ENCODE measurements at regions not wholly inside any gene's neighbourhood (a gene's known extent, or its start where the extent isn't known, plus 50 kb on each side); places are given as distances from the start of the nearest gene placed in this dataset.

DNA sequence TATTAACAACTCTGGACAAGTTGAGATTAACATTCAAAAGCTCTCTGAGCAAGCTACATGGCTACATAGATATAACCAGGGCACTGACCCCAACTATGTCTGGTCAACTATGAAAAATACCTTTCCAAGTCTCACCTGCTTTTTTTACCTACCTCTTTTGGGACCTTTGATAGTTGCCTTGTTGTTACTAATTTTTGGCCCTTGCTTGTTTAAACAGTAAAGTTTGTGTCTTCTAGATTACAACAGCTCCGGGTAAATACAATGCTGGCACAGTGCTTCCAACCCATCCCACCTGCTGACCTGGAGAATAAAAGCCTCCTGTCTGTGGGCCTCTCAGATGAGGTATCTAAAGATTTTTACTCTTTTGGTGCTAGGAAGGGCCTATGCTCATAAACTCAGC is 1036.6 kb downstream of the NAALADL2 start (continued):
- TF ChIP-seq, protein P1, sequence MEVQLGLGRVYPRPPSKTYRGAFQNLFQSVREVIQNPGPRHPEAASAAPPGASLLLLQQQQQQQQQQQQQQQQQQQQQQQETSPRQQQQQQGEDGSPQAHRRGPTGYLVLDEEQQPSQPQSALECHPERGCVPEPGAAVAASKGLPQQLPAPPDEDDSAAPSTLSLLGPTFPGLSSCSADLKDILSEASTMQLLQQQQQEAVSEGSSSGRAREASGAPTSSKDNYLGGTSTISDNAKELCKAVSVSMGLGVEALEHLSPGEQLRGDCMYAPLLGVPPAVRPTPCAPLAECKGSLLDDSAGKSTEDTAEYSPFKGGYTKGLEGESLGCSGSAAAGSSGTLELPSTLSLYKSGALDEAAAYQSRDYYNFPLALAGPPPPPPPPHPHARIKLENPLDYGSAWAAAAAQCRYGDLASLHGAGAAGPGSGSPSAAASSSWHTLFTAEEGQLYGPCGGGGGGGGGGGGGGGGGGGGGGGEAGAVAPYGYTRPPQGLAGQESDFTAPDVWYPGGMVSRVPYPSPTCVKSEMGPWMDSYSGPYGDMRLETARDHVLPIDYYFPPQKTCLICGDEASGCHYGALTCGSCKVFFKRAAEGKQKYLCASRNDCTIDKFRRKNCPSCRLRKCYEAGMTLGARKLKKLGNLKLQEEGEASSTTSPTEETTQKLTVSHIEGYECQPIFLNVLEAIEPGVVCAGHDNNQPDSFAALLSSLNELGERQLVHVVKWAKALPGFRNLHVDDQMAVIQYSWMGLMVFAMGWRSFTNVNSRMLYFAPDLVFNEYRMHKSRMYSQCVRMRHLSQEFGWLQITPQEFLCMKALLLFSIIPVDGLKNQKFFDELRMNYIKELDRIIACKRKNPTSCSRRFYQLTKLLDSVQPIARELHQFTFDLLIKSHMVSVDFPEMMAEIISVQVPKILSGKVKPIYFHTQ (CRISPR knock-in tag; IDR thresholded peaks at IDR 0.05) = no peak
- TF ChIP-seq, protein P2, sequence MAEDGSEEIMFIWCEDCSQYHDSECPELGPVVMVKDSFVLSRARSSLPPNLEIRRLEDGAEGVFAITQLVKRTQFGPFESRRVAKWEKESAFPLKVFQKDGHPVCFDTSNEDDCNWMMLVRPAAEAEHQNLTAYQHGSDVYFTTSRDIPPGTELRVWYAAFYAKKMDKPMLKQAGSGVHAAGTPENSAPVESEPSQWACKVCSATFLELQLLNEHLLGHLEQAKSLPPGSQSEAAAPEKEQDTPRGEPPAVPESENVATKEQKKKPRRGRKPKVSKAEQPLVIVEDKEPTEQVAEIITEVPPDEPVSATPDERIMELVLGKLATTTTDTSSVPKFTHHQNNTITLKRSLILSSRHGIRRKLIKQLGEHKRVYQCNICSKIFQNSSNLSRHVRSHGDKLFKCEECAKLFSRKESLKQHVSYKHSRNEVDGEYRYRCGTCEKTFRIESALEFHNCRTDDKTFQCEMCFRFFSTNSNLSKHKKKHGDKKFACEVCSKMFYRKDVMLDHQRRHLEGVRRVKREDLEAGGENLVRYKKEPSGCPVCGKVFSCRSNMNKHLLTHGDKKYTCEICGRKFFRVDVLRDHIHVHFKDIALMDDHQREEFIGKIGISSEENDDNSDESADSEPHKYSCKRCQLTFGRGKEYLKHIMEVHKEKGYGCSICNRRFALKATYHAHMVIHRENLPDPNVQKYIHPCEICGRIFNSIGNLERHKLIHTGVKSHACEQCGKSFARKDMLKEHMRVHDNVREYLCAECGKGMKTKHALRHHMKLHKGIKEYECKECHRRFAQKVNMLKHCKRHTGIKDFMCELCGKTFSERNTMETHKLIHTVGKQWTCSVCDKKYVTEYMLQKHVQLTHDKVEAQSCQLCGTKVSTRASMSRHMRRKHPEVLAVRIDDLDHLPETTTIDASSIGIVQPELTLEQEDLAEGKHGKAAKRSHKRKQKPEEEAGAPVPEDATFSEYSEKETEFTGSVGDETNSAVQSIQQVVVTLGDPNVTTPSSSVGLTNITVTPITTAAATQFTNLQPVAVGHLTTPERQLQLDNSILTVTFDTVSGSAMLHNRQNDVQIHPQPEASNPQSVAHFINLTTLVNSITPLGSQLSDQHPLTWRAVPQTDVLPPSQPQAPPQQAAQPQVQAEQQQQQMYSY (CRISPR knock-in tag; IDR thresholded peaks at IDR 0.05) = no peak
- TF ChIP-seq, protein P3, sequence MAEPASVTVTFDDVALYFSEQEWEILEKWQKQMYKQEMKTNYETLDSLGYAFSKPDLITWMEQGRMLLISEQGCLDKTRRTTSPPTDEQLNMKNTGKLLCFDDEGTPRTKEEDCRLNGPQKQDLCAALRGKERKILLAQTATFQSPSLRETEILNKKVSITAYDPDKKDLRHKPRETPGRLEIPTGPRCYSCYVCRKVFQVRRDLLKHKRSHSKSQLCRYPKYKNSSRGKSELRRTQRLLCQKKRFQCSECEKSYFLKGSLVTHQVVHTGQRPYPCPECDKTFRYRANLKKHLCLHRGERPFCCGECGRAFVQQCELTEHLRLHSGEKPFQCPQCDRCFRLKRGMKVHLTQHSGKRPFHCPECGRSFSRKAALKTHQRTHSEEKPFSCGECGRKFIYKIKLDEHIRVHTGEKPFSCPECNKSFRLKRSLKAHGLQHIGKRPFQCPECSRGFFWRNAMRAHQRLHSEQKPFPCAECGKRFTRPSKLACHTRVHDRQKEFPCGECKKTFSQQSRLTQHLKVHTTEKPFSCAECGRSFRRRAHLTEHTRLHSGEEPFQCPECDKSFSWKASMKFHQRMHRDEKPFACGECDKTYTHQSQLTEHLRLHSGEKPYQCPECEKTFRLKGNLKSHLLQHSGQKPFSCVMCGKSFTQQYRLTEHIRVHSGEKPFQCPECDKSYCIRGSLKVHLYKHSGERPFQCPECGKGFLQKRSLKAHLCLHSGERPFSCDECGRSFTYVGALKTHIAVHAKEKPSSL (CRISPR knock-in tag; conservative IDR thresholded peaks at IDR 0.05) = no peak
- TF ChIP-seq, protein P4, sequence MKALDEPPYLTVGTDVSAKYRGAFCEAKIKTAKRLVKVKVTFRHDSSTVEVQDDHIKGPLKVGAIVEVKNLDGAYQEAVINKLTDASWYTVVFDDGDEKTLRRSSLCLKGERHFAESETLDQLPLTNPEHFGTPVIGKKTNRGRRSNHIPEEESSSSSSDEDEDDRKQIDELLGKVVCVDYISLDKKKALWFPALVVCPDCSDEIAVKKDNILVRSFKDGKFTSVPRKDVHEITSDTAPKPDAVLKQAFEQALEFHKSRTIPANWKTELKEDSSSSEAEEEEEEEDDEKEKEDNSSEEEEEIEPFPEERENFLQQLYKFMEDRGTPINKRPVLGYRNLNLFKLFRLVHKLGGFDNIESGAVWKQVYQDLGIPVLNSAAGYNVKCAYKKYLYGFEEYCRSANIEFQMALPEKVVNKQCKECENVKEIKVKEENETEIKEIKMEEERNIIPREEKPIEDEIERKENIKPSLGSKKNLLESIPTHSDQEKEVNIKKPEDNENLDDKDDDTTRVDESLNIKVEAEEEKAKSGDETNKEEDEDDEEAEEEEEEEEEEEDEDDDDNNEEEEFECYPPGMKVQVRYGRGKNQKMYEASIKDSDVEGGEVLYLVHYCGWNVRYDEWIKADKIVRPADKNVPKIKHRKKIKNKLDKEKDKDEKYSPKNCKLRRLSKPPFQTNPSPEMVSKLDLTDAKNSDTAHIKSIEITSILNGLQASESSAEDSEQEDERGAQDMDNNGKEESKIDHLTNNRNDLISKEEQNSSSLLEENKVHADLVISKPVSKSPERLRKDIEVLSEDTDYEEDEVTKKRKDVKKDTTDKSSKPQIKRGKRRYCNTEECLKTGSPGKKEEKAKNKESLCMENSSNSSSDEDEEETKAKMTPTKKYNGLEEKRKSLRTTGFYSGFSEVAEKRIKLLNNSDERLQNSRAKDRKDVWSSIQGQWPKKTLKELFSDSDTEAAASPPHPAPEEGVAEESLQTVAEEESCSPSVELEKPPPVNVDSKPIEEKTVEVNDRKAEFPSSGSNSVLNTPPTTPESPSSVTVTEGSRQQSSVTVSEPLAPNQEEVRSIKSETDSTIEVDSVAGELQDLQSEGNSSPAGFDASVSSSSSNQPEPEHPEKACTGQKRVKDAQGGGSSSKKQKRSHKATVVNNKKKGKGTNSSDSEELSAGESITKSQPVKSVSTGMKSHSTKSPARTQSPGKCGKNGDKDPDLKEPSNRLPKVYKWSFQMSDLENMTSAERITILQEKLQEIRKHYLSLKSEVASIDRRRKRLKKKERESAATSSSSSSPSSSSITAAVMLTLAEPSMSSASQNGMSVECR (CRISPR knock-in tag; IDR thresholded peaks at IDR 0.05; ENCODE audit: borderline replicate concordance) = no peak
- TF ChIP-seq TEAD4 (CRISPR knock-in tag; IDR thresholded peaks at IDR 0.05) (no peak), ESRRA (CRISPR knock-in tag; IDR thresholded peaks at IDR 0.05; ENCODE audit: borderline replicate concordance) (no peak), NFE2L1 (CRISPR knock-in tag; IDR thresholded peaks at IDR 0.05) (no peak), ZNF317 (CRISPR knock-in tag; IDR thresholded peaks at IDR 0.05; ENCODE audit: borderline replicate concordance, low read depth) (no peak), CBFB (CRISPR knock-in tag; IDR thresholded peaks at IDR 0.05; ENCODE audit: low read depth) (no peak)

DNA sequence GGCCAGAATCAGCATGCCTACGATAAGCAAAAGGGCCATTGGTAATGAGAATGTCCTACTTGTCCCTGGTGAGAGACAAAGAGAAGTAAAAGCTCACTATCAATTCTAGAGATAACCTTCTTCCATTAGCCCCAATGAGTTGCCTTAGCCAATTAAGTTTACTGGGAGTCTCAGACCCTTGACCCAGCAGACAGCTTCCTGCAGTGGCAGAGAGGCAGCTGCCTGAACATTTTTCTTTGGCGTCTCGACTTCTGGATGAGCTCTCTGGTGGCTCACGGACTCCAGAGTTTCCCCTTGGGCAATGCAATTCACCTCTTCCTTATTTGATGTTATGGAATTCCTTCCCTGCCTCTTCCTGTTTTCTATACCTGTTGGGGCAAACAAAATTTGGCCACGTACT is 1034.4 kb downstream of the NAALADL2 start:
- TF ChIP-seq ZNF317 (CRISPR knock-in tag; IDR thresholded peaks at IDR 0.05; ENCODE audit: borderline replicate concordance, low read depth) = no peak
- TF ChIP-seq, protein P5, sequence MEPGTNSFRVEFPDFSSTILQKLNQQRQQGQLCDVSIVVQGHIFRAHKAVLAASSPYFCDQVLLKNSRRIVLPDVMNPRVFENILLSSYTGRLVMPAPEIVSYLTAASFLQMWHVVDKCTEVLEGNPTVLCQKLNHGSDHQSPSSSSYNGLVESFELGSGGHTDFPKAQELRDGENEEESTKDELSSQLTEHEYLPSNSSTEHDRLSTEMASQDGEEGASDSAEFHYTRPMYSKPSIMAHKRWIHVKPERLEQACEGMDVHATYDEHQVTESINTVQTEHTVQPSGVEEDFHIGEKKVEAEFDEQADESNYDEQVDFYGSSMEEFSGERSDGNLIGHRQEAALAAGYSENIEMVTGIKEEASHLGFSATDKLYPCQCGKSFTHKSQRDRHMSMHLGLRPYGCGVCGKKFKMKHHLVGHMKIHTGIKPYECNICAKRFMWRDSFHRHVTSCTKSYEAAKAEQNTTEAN (CRISPR knock-in tag; IDR thresholded peaks at IDR 0.05) = no peak
- H3K36me3 Mint-ChIP-seq = peaks cover 7% of the 10 kb centered on the region

More for the DNA sequence above, 1034.4 kb downstream of the NAALADL2 start:
- Mint-ChIP-seq H3K27me3 (ENCODE audit: low read depth) (no peaks in the 10 kb centered on the region), H3K4me3 (no peak overlapping the region), H3K4me1 (peaks cover under 1% of the 10 kb centered on the region; the same call in 1 of the 2 replicates), H3K9me3 (peaks cover 18% of the 10 kb centered on the region), H3K27ac (no peak overlapping the region)
- ATAC-seq = no peak
- no peak for DNase-seq (ENCODE audit: low spot score)
- POLR2A ChIA-PET = no interaction called here
- CTCF ChIA-PET = no interaction called here

All from WTC11 (cell line).